GM18909 (cell line): ENCODE measurements at regions not wholly inside any gene's neighbourhood (a gene's known extent, or its start where the extent isn't known, plus 50 kb on each side); places are given as distances from the start of the nearest gene placed in this dataset.

Experiments
- ATAC-seq: cut with Tn5 transposase; IDR thresholded peaks from one replicate; pipeline ENCODE4 v1.9.1; 2021; ENCODE audit warnings: mild to moderate bottlenecking; ENCODE audit not compliant: unreplicated experiment, poor library complexity

DNA sequence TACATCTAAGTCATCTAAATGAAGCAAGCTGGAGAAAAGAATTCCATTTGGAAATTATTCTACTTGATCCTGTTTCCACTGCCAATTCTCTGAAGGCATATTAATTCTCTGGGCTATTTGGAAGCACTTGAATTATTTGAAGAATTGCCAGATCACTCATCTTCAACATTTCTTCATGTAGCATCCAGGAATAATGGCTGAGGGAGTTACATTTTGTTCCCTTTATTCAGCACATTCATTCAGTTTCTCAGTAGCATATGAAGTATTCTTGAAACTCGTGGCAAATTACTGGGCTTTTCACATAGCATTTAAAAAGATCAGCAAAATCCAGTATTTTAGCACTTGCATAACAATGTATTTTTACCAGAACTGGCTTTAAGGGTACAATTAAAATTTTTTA lies 127.1 kb upstream of the VIPR2 start:
- no peak for ATAC-seq

DNA sequence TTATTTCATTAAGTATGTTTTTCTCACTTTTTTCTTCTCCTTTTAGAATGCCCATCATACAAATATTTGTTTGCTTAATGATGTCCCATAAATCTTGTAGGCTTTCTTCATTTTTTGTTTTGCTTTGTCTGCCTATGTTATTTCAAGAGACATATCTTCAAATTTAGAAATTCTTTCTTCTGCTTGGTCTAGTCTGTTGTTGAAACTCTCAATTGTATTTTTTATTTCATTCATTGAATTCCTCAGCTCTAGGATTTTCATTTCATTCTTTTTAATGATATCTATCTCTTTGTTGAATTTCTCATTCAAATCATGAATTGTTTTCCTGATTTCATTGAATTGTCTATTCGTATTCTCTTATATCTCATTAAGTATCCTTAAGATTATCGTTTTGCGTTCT lies 125.1 kb upstream of the VIPR2 start:
- no peak for ATAC-seq

DNA sequence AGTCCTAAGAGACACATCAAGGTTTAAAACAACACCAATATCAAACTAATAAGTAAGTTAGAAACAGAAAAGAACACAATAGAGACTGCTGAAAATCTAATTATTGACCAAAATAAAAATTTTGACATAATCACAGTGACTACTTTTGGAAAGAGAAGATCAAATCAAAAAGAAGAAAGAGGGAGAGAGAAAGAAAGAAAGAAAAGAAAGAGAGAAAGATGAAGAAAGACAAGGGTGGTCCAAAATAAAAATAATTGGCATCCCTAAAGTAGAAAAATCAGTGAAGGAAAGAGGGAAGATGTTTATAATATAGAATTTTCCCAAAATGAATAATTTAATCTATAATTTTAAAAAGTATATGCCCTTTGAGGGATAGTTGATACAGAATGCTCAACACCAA lies 118.8 kb upstream of the VIPR2 start:
- ATAC-seq = no peak

DNA sequence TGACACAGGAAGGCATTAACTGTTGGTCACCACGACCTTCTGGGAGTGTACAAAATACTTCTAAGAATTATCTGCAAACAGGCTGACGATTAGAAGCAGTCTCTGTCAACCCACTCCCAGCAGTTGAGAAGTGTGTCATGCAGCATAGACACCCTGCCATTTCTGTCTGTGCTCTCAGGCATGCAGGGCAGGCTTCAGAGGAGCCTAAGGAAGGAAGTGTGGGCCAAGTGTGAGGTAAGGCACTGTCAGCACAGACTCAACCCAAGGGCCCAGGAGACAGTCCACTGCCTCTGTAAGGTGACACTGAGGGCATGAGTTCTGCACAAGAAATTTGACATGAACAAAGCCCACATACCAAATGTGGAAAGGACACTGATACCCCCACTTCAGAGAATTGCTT lies 109.0 kb upstream of the VIPR2 start:
- ATAC-seq = no peak

DNA sequence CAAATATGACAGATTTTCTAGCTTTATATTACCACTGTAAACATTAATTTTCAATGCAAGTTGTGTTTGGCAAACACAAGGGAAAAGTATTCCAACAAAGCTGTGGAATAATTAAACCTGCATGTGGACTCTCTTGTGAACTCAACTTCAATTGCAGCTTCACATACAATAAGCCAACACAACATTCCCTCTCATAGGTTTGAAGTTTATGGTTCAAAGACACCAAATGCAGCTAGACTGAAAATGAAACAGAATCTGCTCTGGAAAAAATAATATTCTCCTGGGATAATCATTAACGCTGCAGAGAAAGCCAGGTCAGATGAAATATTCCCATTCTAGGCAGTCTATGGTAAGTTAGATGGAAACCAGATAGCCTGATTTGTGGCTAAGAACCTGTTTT lies 105.8 kb upstream of the VIPR2 start:
- ATAC-seq = no peak

DNA sequence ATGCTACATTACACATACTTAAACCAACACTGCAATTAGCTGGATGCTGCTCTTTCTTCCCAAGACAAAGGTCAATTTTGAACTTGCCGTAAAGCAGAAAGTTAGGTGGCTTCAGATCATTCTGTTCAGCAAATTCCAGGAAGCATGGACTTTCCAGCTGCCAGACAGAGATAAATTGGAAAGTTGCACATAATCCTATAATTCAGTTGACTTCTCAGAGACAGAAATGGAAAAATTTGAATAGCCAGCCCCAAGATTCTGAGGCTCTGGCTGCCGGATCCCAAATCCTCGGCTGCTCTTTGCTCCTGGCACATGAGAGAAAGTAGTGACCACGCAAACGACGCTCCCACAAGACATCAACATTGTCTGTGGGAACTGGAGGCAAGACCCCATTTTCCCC lies 105.0 kb upstream of the VIPR2 start:
- no peak for ATAC-seq

DNA sequence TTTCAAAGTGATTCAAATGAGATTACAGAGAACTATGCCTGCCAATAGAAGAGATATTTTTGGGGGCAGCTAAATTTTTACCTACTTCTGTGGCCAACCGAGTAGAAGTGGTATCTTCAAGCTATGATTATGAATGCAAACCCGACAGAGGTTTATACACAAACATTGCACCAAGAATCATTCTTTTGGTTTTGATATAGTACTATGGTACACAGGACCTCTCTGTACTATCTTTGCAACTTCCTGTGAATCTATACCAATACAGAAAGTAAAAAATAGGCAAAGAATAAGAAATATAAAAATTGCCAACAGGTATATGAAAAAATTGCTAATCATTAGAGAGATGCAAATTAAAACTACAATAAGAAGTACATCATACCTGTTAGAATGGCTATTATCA lies 103.2 kb upstream of the VIPR2 start:
- no peak for ATAC-seq

DNA sequence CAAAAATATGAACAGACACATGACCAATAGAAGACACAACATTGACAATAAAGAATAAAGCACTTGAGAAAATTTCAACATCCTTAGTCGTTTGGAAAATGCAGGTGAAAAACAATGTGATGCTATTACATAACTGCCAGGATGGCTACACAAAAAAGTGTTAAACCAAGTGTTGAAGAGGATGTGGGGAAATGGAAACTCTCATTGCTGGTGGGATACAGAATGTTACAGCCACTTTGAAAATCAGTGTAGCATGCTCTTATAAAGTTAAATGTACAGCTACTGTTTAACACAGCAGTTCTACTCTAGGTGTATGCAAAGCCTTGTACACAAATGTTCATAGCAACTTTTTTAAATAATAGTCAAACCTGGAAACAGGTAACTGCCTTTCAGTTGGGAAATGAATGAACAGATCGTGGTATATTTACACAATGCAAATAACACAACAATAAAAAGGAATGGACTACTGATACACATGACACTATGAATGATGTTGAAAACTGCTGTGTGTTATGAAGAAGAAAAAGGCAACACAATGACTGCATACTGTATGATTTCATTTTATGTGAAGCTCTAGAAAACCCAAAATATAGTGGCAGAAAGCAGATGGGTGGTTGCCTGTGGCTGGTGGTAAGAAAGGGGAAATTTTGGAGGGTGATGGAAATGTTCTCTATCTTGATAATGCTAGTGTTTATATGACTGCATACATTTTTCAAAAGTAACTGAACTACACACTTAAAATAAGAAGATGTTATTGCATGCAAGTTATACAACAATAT lies 102.2 kb upstream of the VIPR2 start:
- no peak for ATAC-seq

DNA sequence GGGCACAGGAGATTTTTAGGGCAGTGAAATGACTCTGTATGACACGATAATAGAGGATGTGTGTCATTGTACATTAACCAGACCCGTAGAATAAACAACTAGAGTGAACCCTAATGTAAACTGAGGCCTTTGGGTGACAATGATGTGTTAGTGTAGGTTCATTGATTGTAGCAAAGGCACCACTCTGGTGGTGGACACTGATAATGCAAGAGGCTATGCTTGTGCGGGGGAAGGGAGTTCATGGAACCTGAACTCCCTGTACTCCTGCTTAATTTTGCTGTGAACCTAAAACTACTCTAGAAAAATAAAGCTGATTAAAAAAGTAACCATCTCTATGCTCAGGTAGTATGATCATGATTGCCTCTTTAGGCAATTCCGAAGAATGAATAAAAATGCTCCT lies 96.3 kb upstream of the VIPR2 start:
- ATAC-seq = no peak

DNA sequence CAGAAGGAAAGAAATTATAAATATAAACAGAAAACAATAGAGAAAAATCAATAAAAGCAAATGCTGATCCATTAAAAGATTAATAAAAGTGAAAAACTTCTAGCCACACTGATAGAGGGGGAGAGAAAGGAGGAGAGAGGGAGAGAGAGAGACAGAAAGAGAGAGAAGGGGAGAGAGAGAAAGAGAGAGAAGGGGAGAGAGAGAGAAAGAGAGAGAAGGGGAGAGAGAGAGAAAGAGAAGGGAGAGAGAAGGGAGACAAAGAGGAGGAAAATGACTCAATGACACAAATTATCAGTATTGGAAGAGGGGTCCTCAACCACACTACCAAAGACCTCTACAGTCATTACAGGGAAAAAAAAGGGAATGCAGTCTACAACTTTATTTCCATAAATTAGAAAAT lies 94.4 kb upstream of the VIPR2 start:
- ATAC-seq = no peak

DNA sequence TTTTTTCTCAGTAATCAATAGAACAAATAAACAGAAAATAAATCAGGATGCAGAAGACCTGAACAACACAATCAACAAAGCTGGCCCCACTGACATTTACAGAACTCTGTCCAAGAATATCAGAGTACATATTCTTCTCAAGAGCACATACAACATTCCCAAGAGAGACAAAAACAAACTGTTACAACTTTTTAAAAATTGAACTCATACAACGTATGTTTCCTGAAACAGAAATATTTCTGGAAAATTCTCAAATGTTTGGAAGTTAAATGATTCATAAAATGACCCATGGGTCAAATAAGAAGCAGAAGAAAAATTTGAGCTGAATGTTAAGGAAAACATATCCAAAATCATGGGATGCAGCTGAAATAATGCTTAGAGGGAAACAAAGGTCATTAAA lies 93.9 kb upstream of the VIPR2 start:
- ATAC-seq = no peak

DNA sequence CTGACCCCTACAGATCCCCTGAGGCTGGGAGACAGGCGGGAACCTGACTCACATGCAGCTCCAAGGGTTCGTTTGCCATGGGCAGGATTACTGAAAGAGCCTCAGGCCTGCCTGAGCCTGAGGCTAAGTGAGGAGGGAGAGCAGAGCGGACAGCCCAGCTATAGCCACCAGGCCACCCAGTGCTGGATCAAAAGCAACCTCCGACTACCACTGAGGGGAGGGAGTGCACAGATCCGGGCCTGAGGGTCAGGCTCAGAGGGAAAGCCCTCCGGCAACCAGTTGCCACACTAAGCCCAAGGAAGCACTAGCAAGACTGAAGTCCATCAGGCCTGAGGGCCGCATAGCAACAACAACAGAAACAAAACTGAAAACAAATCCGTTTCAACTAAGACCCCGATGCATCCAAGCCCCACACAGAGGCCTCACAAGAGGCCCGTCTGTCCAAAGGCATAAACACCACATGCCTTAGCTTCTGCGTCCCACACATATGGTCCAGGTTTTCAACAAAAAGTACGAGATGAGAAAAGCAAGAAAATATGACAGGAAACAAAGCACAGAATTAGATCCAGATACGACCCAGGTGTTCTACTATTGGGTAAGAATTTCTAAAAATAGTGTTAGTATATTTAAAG lies 92.5 kb upstream of the VIPR2 start:
- ATAC-seq = no peak

DNA sequence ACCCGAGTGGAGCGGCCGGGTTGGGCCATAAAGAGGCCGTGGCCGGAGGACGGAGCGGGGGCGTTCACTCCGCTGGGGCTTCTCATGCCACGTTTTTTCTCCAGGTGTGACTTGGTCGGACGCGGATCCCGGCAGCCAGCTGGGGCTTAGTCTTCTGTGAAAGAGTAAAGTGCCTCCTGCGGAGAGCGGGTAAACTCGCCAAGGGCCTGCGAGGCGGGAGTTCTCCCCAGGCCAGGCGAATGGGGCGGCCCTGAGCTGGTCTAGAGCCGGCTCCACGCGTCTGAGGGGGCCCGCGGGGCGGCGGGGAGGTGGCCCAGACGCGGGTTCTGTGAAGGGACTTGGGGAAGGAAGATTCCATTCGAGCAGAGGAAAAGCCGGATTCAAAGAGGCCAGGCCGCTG lies 86.3 kb upstream of the VIPR2 start:
- no peak for ATAC-seq

DNA sequence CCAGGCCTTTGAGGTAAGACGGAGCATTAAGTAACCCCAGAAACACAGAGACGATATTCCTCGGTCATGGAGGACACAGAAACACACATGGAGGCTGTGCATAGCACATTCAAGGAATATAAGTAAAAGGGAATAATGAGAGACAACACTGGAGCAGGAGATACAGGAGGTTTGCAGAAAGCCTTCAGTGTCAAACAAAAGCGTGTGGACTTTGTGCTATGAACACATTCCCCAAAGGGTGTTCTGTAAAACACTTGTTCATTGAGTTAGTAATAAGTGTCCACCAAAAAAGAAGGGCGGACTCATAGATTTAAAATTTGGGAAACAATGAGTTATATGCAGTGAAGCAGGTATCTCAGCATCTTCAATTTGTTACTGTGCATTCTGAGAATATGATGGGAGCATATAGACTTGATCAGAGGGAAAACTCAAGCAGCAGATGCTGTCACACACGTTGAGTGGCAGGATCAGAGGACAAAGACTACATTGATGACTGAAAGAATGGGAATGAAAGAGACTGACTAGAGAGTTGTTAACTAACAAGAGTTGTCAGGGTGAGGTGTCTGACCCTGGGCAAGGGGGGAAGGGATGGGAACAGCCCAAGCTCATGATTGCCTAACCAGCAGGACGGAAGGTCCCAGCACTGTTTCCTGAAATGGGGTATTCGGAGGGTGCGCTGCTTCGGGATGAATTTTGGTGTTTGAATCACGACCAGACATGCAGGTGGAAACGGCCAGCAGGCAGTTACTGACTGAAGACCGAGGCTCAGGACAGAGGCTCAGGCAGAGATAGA lies 85.2 kb upstream of the VIPR2 start:
- ATAC-seq = no peak

DNA sequence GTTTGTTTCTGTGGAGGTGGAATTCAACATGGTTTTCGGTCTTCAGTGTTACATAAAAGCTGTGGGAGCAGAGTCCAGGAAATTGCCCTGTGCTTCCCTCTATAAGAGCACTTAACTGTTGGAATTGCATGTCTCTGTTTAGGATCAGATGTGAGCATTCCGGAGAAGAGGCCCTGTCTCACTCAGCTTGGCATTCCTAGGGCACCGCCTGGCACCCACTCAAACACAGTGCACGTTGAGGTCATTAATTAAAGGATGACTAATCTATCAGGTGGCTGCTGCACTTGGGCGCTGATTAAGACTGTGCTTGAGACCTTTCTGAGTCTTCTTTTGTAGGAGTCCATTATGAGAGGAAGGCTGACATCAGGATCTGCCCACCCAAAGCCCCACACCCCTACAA lies 82.8 kb upstream of the VIPR2 start:
- ATAC-seq = no peak

DNA sequence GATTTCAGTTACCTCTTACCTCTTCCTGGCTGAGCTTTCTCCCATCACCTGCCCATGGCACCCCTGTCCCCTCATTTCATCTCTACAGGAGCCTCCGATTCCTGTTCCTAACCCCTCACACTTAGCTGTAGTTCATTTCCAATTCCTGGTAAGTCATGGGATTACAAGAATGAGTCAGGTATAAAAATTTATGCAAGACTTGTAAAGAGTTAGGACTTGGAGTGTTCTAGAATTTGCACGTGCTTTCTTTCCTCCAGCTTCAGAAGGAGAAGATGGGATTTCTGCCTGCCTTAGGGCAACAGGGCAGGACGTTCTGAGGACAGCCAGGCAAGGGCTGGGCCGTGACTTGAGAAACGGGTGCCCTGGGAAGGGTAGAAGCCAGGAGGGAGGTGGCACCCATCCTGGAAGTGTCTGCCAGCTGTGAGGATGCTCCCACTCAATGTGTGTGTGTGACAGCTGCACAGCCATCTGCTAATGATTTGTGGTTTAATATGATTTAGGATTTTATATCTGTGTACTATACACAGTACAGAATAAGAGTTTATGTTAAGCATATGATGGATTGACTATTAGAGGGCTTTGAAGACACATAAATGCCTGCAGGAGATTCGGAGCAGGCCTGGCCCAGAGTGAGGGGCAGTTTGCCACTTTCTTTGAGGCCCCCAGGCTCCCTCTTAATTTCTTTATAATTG lies 81.5 kb upstream of the VIPR2 start:
- ATAC-seq = no peak

DNA sequence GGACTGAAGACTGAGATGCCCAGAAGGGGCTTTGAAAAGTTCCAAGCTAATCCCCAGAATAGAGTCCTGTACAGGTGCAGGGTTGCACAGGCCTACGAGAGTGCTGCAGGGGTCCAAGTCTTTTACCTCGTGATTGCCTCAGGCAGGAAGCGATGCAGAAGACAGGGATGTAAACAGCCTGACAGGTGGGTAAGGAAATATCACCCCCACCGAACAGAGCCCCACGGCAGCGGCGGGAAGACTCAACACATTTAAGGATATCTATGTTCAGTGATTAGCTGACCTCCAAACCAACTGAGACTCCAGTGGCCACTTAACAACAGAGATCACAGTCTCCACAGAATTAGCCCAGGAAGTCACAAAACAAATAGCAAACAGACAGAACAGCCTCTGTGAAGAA lies 73.9 kb upstream of the VIPR2 start:
- ATAC-seq = no peak

DNA sequence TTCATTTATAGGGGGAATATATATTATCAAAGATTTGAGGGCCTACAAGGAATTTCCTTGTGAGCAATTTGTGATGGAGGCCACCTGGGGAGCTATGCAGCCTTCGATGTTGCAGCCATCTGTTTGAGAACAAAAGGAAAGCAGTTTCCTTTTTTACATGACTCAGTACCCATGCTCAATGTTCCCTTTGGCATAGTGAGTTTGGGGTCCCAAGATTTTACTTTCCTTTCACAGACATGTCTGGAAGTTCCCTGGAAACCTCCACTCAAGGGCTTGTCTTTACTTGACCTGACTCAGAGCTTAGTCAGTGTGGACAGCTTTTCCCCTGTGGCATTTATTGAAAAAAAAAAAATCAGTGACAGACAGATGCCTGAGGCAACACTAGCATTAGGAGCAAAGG lies 73.5 kb upstream of the VIPR2 start:
- ATAC-seq = no peak

DNA sequence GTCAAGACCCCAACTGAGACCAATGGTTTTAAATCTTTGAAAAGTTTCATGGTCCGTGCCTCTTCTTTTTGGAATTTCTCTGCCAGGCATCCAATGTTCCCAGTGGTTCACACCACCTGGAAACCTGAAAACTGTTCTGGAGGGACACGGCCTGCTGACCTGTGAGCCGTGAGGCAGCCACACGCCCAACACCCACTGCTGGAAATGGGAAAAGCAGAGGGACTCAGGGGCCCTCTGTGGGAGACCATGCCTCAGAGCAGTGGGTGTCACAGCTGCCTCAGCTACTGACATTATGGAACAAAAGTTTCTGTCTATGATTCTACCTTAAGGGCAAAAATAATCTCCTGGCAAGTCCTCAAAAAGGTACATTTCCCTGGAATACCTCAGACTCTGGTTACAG lies 70.4 kb upstream of the VIPR2 start:
- no peak for ATAC-seq

DNA sequence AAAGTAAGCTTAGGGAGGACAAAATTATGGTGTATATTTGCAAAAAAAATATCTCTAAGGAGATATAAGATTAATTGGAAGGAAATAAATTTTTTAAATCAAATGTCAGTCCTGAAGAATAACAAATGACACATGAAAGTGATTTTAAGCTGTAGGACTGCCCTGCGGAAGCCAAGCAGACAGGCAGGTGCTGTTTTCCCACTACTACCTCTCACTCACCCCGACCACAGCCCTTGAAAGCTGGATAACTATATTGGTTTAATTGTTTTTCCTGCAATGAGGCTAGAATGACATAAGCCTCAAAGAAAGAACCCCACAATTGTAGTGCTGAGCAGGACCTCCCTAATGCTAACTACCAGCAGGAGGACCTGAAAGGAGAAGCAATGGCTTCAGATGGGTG lies 68.6 kb upstream of the VIPR2 start:
- ATAC-seq = no peak

DNA sequence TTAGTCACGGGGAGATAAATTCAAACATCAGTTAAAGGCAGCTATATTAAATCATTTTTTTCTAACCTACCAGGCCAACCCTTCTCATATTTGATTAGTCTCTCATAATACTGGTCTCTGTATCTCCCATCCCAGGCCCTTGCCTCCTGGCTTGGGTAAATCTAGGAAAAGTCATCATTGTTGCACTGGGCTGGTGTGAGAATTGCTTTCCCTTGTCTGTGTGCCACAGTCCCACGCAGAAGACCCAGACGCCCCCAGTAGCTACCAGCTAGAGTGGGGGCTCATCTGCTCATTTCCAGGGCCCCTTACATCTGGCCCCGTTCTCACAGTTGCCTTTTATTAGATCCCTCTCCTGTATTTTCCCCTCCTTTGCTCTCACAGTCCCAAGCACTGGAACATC lies 67.6 kb upstream of the VIPR2 start:
- no peak for ATAC-seq
